ENCODE measurements at regions not wholly inside any gene's neighbourhood (a gene's known extent, or its start where the extent isn't known, plus 50 kb on each side); places are given as distances from the start of the nearest gene placed in this dataset.

- TF ChIP-seq CTCF (conservative IDR thresholded peaks at IDR 0.05) (no peak), ZFX (IDR thresholded peaks at IDR 0.05) (no peak)
- no peak overlapping the region for H3K27ac ChIP-seq
Observed at GRCh38 chr9:96133321-96134021, 168.5 kb downstream of the HSD17B3 start.

GRCh38 chr9:96131825-96132224 lies 170.2 kb downstream of the HSD17B3 start:
- no peak overlapping the region for H3K27ac ChIP-seq

GRCh38 chr9:96130970-96131369 lies 171.0 kb downstream of the HSD17B3 start:
- no peak for TF ChIP-seq ZFX (IDR thresholded peaks at IDR 0.05)
- TF ChIP-seq CTCF (conservative IDR thresholded peaks at IDR 0.05) = no peak

More at GRCh38 chr9:96131825-96132224, 170.2 kb downstream of the HSD17B3 start:
- no peak for TF ChIP-seq CTCF (conservative IDR thresholded peaks at IDR 0.05)
- TF ChIP-seq ZFX (IDR thresholded peaks at IDR 0.05) = no peak

GRCh38 chr9:96129747-96130146 lies 172.2 kb downstream of the HSD17B3 start:
- H3K27ac ChIP-seq = no peak overlapping the region
- no peak for TF ChIP-seq ZFX (IDR thresholded peaks at IDR 0.05)
- no peak for TF ChIP-seq CTCF (conservative IDR thresholded peaks at IDR 0.05)

More at GRCh38 chr9:96130970-96131369, 171.0 kb downstream of the HSD17B3 start:
- no peak overlapping the region for H3K27ac ChIP-seq

GRCh38 chr9:96128880-96129279 lies 173.1 kb downstream of the HSD17B3 start:
- no peak for TF ChIP-seq CTCF (conservative IDR thresholded peaks at IDR 0.05)
- H3K27ac ChIP-seq = no peak overlapping the region

GRCh38 chr9:96126321-96126881 lies 175.6 kb downstream of the HSD17B3 start:
- no peak overlapping the region for H3K27ac ChIP-seq
- TF ChIP-seq ZFX (IDR thresholded peaks at IDR 0.05) (no peak), CTCF (conservative IDR thresholded peaks at IDR 0.05) (no peak)

GRCh38 chr9:96125624-96126023 lies 176.4 kb downstream of the HSD17B3 start:
- TF ChIP-seq ZFX (IDR thresholded peaks at IDR 0.05) (no peak), CTCF (conservative IDR thresholded peaks at IDR 0.05) (no peak)
- no peak overlapping the region for H3K27ac ChIP-seq

Measured in C4-2B (cell line).